BE2C (cell line): ENCODE measurements at regions not wholly inside any gene's neighbourhood (a gene's known extent, or its start where the extent isn't known, plus 50 kb on each side); places are given as distances from the start of the nearest gene placed in this dataset.

Experiments used
- DNase-seq: peaks from one replicate; pipeline ENCODE4 v3.0.0-alpha.2; 2020
- H3K27me3 ChIP-seq: fragments of 250-450 bp; sonication (Bioruptor Pico); 2 replicates; pipeline ENCODE4 v1.5.1; 2020; ENCODE audit warnings: mild to moderate bottlenecking
- H3K36me3 ChIP-seq: fragments of 250-450 bp; sonication (Bioruptor Pico); 2 replicates; pipeline ENCODE4 v1.5.1; 2020; ENCODE audit warnings: mild to moderate bottlenecking
- H3K4me1 ChIP-seq: fragments of 250-450 bp; sonication (Bioruptor Pico); 2 replicates; pipeline ENCODE4 v1.5.1; 2020
- H3K4me3 ChIP-seq: 2 replicates; pipeline ENCODE4 v1.5.1; 2011; ENCODE audit warnings: low read depth, low read length
- H3K9me3 ChIP-seq: fragments of 250-450 bp; sonication (Bioruptor Pico); 2 replicates; pipeline ENCODE4 v1.5.1; 2020
- CTCF ChIP-seq: IDR thresholded peaks from 2 replicates; pipeline ENCODE4 v1.5.1; 2012; ENCODE audit warnings: mild to moderate bottlenecking, low read depth, low read length

- no peak for TF ChIP-seq CTCF
- Histone ChIP-seq H3K4me1 (no peaks in the 10 kb centered on the region), H3K4me3 (no peak overlapping the region), H3K27me3 (peaks cover 6% of the 10 kb centered on the region; the same call in 1 of the 2 replicates), H3K36me3 (no peaks in the 10 kb centered on the region), H3K9me3 (no peaks in the 10 kb centered on the region)
- no peak for DNase-seq
Measured at GRCh38 chr1:114218361-114219171, 64.9 kb upstream of the SYT6 start.

GRCh38 chr1:114216431-114217173 is 62.9 kb upstream of the SYT6 start:
- Histone ChIP-seq H3K9me3 (no peaks in the 10 kb centered on the region), H3K4me3 (no peak overlapping the region), H3K27me3 (peaks cover 10% of the 10 kb centered on the region; the same call in 1 of the 2 replicates), H3K36me3 (no peaks in the 10 kb centered on the region), H3K4me1 (no peaks in the 10 kb centered on the region)
- no peak for TF ChIP-seq CTCF
- no peak for DNase-seq

GRCh38 chr1:114215436-114215835 is 61.8 kb upstream of the SYT6 start:
- Histone ChIP-seq H3K4me1 (no peaks in the 10 kb centered on the region), H3K27me3 (peaks cover 10% of the 10 kb centered on the region; the same call in 1 of the 2 replicates), H3K36me3 (no peaks in the 10 kb centered on the region), H3K9me3 (no peaks in the 10 kb centered on the region), H3K4me3 (no peak overlapping the region)
- TF ChIP-seq CTCF = no peak
- no peak for DNase-seq

- no peak for TF ChIP-seq CTCF
- Histone ChIP-seq H3K4me1 (no peaks in the 10 kb centered on the region), H3K36me3 (no peaks in the 10 kb centered on the region), H3K4me3 (no peak overlapping the region), H3K9me3 (no peaks in the 10 kb centered on the region), H3K27me3 (0 out of 2 replicates have a peak, but pooled peaks cover 6% of the 10 kb centered on the region)
- DNase-seq = no peak
Measured at GRCh38 chr1:114214016-114214415, 60.3 kb upstream of the SYT6 start.

GRCh38 chr1:114209971-114210370 is 56.3 kb upstream of the SYT6 start:
- H3K27me3 ChIP-seq = 0 out of 2 replicates have a peak, but pooled peaks cover 6% of the 10 kb centered on the region
- no peaks in the 10 kb centered on the region for H3K36me3 ChIP-seq

More at GRCh38 chr1:114209971-114210370, 56.3 kb upstream of the SYT6 start:
- H3K9me3 ChIP-seq = no peaks in the 10 kb centered on the region
- no peak for TF ChIP-seq CTCF
- no peak overlapping the region for H3K4me3 ChIP-seq
- H3K4me1 ChIP-seq = no peaks in the 10 kb centered on the region
- no peak for DNase-seq
